ENCODE measurements at regions not wholly inside any gene's neighbourhood (a gene's known extent, or its start where the extent isn't known, plus 50 kb on each side); places are given as distances from the start of the nearest gene placed in this dataset.

- Histone ChIP-seq H2AK5ac (ENCODE audit: low read length, severe bottlenecking) (no peak overlapping the region), H2BK5ac (ENCODE audit: low read depth, low read length, poor library complexity, severe bottlenecking) (no peak overlapping the region), H3K4me1 (ENCODE audit: control insufficient read depth, insufficient read depth, low read depth, low read length) (no peaks in the 10 kb centered on the region), H3K27me3 (ENCODE audit: control insufficient read depth in 1 of 2, insufficient read depth in 1 of 2, low read length in 2 of 2) (no peaks in the 10 kb centered on the region), H4K91ac (ENCODE audit: low read length) (no peak overlapping the region), H3K9me3 (ENCODE audit: control insufficient read depth, low read length) (no peaks in the 10 kb centered on the region), H3K4me2 (ENCODE audit: low read length, poor library complexity, severe bottlenecking) (no peak overlapping the region), H2BK12ac (ENCODE audit: low read length in 2 of 2) (no peak overlapping the region), H3K23ac (ENCODE audit: low read length in 2 of 2) (no peak overlapping the region), H4K8ac (ENCODE audit: low read length) (no peak overlapping the region), H3K14ac (ENCODE audit: low read length in 2 of 2) (no peak overlapping the region), H2BK15ac (ENCODE audit: low read depth, poor library complexity, severe bottlenecking) (no peak overlapping the region), H3K79me1 (replicated peaks; ENCODE audit: low read length, poor library complexity, severe bottlenecking) (no peaks in the 10 kb centered on the region), H3K18ac (ENCODE audit: low read depth in 1 of 2, low read length in 2 of 2) (no peak overlapping the region), H3K9ac (ENCODE audit: low read length) (no peak overlapping the region), H3K4me3 (ENCODE audit: insufficient read depth in 1 of 2, low read depth in 1 of 2, low read length in 2 of 2) (no peak overlapping the region), H3K4ac (ENCODE audit: low read depth in 1 of 2, low read length in 2 of 2) (no peak overlapping the region), H3K36me3 (ENCODE audit: control insufficient read depth in 1 of 2, insufficient read depth in 2 of 2, low read depth in 1 of 2, low read length in 2 of 2) (no peaks in the 10 kb centered on the region), H2BK120ac (ENCODE audit: low read depth, low read length) (no peak overlapping the region), H2AFZ (ENCODE audit: low read depth, low read length) (no peak overlapping the region), H3K27ac (ENCODE audit: low read length, poor library complexity, severe bottlenecking) (no peak overlapping the region)
- no peak for DNase-seq
- WGBS: 92% methylated on average over 4 of the region's 4 CpGs
Observed at GRCh38 chr14:82796086-82796485, 1262.4 kb upstream of the SEL1L start.

GRCh38 chr14:82798276-82798675 lies 1264.6 kb upstream of the SEL1L start:
- no peaks in the 10 kb centered on the region for H3K9me3 ChIP-seq (ENCODE audit: control insufficient read depth, low read length)
- no peak overlapping the region for H3K27ac ChIP-seq (ENCODE audit: low read length, poor library complexity, severe bottlenecking)
- H3K9ac ChIP-seq (ENCODE audit: low read length): no peak overlapping the region
- H4K8ac ChIP-seq (ENCODE audit: low read length): no peak overlapping the region
- H3K23ac ChIP-seq (ENCODE audit: low read length in 2 of 2): no peak overlapping the region
- H2BK12ac ChIP-seq (ENCODE audit: low read length in 2 of 2): no peak overlapping the region
- no peak overlapping the region for H2BK120ac ChIP-seq (ENCODE audit: low read depth, low read length)
- no peaks in the 10 kb centered on the region for H3K4me1 ChIP-seq (ENCODE audit: control insufficient read depth, insufficient read depth, low read depth, low read length)
- no CpG with 5 or more reads among the region's 1 CpG for WGBS
- H2AFZ ChIP-seq (ENCODE audit: low read depth, low read length): no peak overlapping the region
- H2AK5ac ChIP-seq (ENCODE audit: low read length, severe bottlenecking): no peak overlapping the region
- H3K36me3 ChIP-seq (ENCODE audit: control insufficient read depth in 1 of 2, insufficient read depth in 2 of 2, low read depth in 1 of 2, low read length in 2 of 2): no peaks in the 10 kb centered on the region
- no peak overlapping the region for H3K4ac ChIP-seq (ENCODE audit: low read depth in 1 of 2, low read length in 2 of 2)
- no peaks in the 10 kb centered on the region for H3K27me3 ChIP-seq (ENCODE audit: control insufficient read depth in 1 of 2, insufficient read depth in 1 of 2, low read length in 2 of 2)
- no peak overlapping the region for H2BK15ac ChIP-seq (ENCODE audit: low read depth, poor library complexity, severe bottlenecking)
- H3K18ac ChIP-seq (ENCODE audit: low read depth in 1 of 2, low read length in 2 of 2): no peak overlapping the region
- H3K79me1 ChIP-seq (replicated peaks; ENCODE audit: low read length, poor library complexity, severe bottlenecking): no peaks in the 10 kb centered on the region
- H4K91ac ChIP-seq (ENCODE audit: low read length): no peak overlapping the region
- no peak overlapping the region for H3K4me3 ChIP-seq (ENCODE audit: insufficient read depth in 1 of 2, low read depth in 1 of 2, low read length in 2 of 2)
- DNase-seq: no peak
- no peak overlapping the region for H3K4me2 ChIP-seq (ENCODE audit: low read length, poor library complexity, severe bottlenecking)
- no peak overlapping the region for H2BK5ac ChIP-seq (ENCODE audit: low read depth, low read length, poor library complexity, severe bottlenecking)
- H3K14ac ChIP-seq (ENCODE audit: low read length in 2 of 2): no peak overlapping the region

DNA sequence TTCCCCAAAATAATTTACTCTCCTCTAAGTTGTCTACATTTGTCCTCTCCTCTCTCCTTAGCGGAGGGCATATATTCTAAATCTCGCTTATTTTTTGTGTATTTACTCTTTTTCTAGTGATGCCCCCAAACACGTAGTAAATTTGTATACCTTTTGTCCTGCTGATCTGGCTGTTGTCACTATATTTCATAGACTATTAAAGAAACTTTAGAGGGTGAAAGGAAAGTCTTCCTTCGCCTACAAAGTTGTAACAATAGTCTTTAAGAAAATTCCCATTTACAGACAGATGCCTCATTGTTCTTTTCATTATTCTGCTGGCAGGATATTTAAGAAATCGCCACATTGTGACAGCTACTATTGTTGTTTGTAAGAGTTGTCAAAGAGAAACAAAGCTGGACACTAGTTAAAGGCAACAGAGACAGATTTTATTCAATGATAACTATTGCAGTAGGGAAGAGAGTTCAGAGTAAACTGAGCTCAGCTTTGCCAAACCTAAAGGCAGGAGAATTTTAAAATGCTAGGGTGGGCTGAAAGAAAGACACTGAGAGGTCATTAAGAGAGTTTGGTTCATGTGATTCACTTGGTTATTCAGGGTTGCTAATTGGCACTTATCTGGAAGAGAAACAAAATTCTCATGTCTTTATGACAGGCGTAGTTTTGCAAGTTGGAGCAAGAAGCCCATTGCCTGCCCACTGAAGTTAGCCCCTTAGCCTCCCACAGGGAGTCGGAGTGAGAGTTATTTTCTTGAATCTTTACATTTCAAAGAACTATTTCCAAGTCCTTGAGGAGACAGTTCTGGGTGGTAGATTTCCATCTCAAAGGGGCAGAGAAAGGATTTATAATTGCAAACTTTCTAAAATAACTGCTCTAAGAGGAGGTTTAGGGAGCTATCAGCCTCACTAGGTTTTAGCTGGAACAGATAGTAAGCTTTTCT lies 1272.5 kb upstream of the SEL1L start:
- no peak overlapping the region for H3K4me2 ChIP-seq (ENCODE audit: low read length, poor library complexity, severe bottlenecking)
- H3K23ac ChIP-seq (ENCODE audit: low read length in 2 of 2): no peak overlapping the region
- H3K36me3 ChIP-seq (ENCODE audit: control insufficient read depth in 1 of 2, insufficient read depth in 2 of 2, low read depth in 1 of 2, low read length in 2 of 2): no peaks in the 10 kb centered on the region
- WGBS: 70% methylated on average over 4 of the region's 7 CpGs
- no peak overlapping the region for H3K4ac ChIP-seq (ENCODE audit: low read depth in 1 of 2, low read length in 2 of 2)
- H3K9me3 ChIP-seq (ENCODE audit: control insufficient read depth, low read length): no peaks in the 10 kb centered on the region
- no peak overlapping the region for H3K4me3 ChIP-seq (ENCODE audit: insufficient read depth in 1 of 2, low read depth in 1 of 2, low read length in 2 of 2)
- H2BK5ac ChIP-seq (ENCODE audit: low read depth, low read length, poor library complexity, severe bottlenecking): no peak overlapping the region
- H3K18ac ChIP-seq (ENCODE audit: low read depth in 1 of 2, low read length in 2 of 2): no peak overlapping the region
- no peaks in the 10 kb centered on the region for H3K79me1 ChIP-seq (replicated peaks; ENCODE audit: low read length, poor library complexity, severe bottlenecking)
- H2BK15ac ChIP-seq (ENCODE audit: low read depth, poor library complexity, severe bottlenecking): no peak overlapping the region
- H3K4me1 ChIP-seq (ENCODE audit: control insufficient read depth, insufficient read depth, low read depth, low read length): no peaks in the 10 kb centered on the region
- no peak overlapping the region for H3K27ac ChIP-seq (ENCODE audit: low read length, poor library complexity, severe bottlenecking)
- H3K9ac ChIP-seq (ENCODE audit: low read length): no peak overlapping the region
- no peak overlapping the region for H2AFZ ChIP-seq (ENCODE audit: low read depth, low read length)
- H4K91ac ChIP-seq (ENCODE audit: low read length): no peak overlapping the region
- no peak overlapping the region for H2BK120ac ChIP-seq (ENCODE audit: low read depth, low read length)
- H3K14ac ChIP-seq (ENCODE audit: low read length in 2 of 2): no peak overlapping the region
- H2AK5ac ChIP-seq (ENCODE audit: low read length, severe bottlenecking): no peak overlapping the region
- no peak for DNase-seq
- no peaks in the 10 kb centered on the region for H3K27me3 ChIP-seq (ENCODE audit: control insufficient read depth in 1 of 2, insufficient read depth in 1 of 2, low read length in 2 of 2)
- H2BK12ac ChIP-seq (ENCODE audit: low read length in 2 of 2): no peak overlapping the region
- no peak overlapping the region for H4K8ac ChIP-seq (ENCODE audit: low read length)

GRCh38 chr14:82811246-82811645 lies 1277.6 kb upstream of the SEL1L start:
- Histone ChIP-seq H3K9me3 (ENCODE audit: control insufficient read depth, low read length) (no peaks in the 10 kb centered on the region), H3K4me3 (ENCODE audit: insufficient read depth in 1 of 2, low read depth in 1 of 2, low read length in 2 of 2) (no peak overlapping the region), H3K14ac (ENCODE audit: low read length in 2 of 2) (no peak overlapping the region), H3K4ac (ENCODE audit: low read depth in 1 of 2, low read length in 2 of 2) (no peak overlapping the region), H3K27me3 (ENCODE audit: control insufficient read depth in 1 of 2, insufficient read depth in 1 of 2, low read length in 2 of 2) (no peaks in the 10 kb centered on the region), H3K27ac (ENCODE audit: low read length, poor library complexity, severe bottlenecking) (no peak overlapping the region), H2BK5ac (ENCODE audit: low read depth, low read length, poor library complexity, severe bottlenecking) (no peak overlapping the region), H3K18ac (ENCODE audit: low read depth in 1 of 2, low read length in 2 of 2) (no peak overlapping the region), H2AK5ac (ENCODE audit: low read length, severe bottlenecking) (no peak overlapping the region), H3K23ac (ENCODE audit: low read length in 2 of 2) (no peak overlapping the region), H3K79me1 (replicated peaks; ENCODE audit: low read length, poor library complexity, severe bottlenecking) (no peaks in the 10 kb centered on the region), H2BK120ac (ENCODE audit: low read depth, low read length) (no peak overlapping the region), H4K8ac (ENCODE audit: low read length) (no peak overlapping the region), H3K4me1 (ENCODE audit: control insufficient read depth, insufficient read depth, low read depth, low read length) (no peaks in the 10 kb centered on the region), H3K4me2 (ENCODE audit: low read length, poor library complexity, severe bottlenecking) (no peak overlapping the region), H3K36me3 (ENCODE audit: control insufficient read depth in 1 of 2, insufficient read depth in 2 of 2, low read depth in 1 of 2, low read length in 2 of 2) (no peaks in the 10 kb centered on the region), H2BK15ac (ENCODE audit: low read depth, poor library complexity, severe bottlenecking) (no peak overlapping the region), H3K9ac (ENCODE audit: low read length) (no peak overlapping the region), H2BK12ac (ENCODE audit: low read length in 2 of 2) (no peak overlapping the region), H2AFZ (ENCODE audit: low read depth, low read length) (no peak overlapping the region), H4K91ac (ENCODE audit: low read length) (no peak overlapping the region)
- DNase-seq: no peak
- 100% methylated on average over 1 of the region's 2 CpGs for WGBS
